ENCODE measurements at regions not wholly inside any gene's neighbourhood (a gene's known extent, or its start where the extent isn't known, plus 50 kb on each side); places are given as distances from the start of the nearest gene placed in this dataset.

GRCh38 chr2:220450846-220451245, 823.4 kb downstream of the SLC4A3 start:
- no peaks in the 10 kb centered on the region for H3K4me1 ChIP-seq (ENCODE audit: insufficient read depth, low read length, poor library complexity, severe bottlenecking)
- H3K9ac ChIP-seq (ENCODE audit: low read depth, low read length, poor library complexity, severe bottlenecking), result no peak overlapping the region
- no peaks in the 10 kb centered on the region for H3K79me2 ChIP-seq (ENCODE audit: insufficient read depth, low read length)

GRCh38 chr2:220451438-220451837, 824.0 kb downstream of the SLC4A3 start:
- no peaks in the 10 kb centered on the region for H3K9me2 ChIP-seq (replicated peaks; ENCODE audit: low read depth, low read length)

More at GRCh38 chr2:220450846-220451245, 823.4 kb downstream of the SLC4A3 start:
- Histone ChIP-seq H3F3A (ENCODE audit: low read depth) (no peaks in the 10 kb centered on the region), H3K9me2 (replicated peaks; ENCODE audit: low read depth, low read length) (no peaks in the 10 kb centered on the region), H3K36me3 (ENCODE audit: insufficient read depth, low read length) (no peaks in the 10 kb centered on the region), H2AFZ (ENCODE audit: low read length) (no peak overlapping the region), H3K4me2 (ENCODE audit: low read depth, low read length, poor library complexity, severe bottlenecking) (no peak overlapping the region), H3K27me3 (ENCODE audit: insufficient read depth, low read length, poor library complexity, severe bottlenecking) (no peaks in the 10 kb centered on the region), H4K20me1 (ENCODE audit: insufficient read depth, low read length, poor library complexity, severe bottlenecking) (no peaks in the 10 kb centered on the region), H3K9me3 (ENCODE audit: insufficient read depth, low read depth, low read length) (no peaks in the 10 kb centered on the region), H3K4me3 (ENCODE audit: low read length, poor library complexity, severe bottlenecking) (no peak overlapping the region)
- no peak for TF ChIP-seq EZH2phosphoT487 (IDR thresholded peaks at IDR 0.05; ENCODE audit: borderline replicate concordance)
- TF ChIP-seq CTCF (conservative IDR thresholded peaks at IDR 0.05; ENCODE audit: low read length), result no peak

DNA sequence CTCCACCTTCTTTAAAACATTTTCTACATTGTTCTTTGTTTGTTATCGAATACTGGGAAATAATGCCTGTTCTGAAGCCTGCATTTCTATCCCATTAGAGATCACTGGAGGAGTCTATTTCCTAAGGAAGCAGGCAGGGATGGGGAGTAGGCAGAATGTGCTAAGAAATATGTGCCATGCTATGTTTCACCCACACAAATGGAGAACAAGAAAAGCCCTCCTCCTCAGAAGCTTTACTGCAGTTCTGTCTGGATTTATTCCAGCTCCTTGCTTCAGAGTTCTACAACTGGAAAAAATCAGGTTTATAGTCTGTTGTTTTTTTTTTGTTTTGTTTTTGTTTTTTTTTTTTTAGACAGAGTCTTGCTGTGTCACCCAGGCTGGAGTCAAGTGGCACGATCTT, 825.1 kb downstream of the SLC4A3 start:
- no peaks in the 10 kb centered on the region for H3K9me2 ChIP-seq (replicated peaks; ENCODE audit: low read depth, low read length)
- H2AFZ ChIP-seq (ENCODE audit: low read length), result no peak overlapping the region
- no peaks in the 10 kb centered on the region for H4K20me1 ChIP-seq (ENCODE audit: insufficient read depth, low read length, poor library complexity, severe bottlenecking)

More at GRCh38 chr2:220451438-220451837, 824.0 kb downstream of the SLC4A3 start:
- Histone ChIP-seq H3K9me3 (ENCODE audit: insufficient read depth, low read depth, low read length) (no peaks in the 10 kb centered on the region), H3K79me2 (ENCODE audit: insufficient read depth, low read length) (no peaks in the 10 kb centered on the region), H3K27me3 (ENCODE audit: insufficient read depth, low read length, poor library complexity, severe bottlenecking) (no peaks in the 10 kb centered on the region), H3K4me2 (ENCODE audit: low read depth, low read length, poor library complexity, severe bottlenecking) (no peak overlapping the region), H3K4me1 (ENCODE audit: insufficient read depth, low read length, poor library complexity, severe bottlenecking) (no peaks in the 10 kb centered on the region), H3K36me3 (ENCODE audit: insufficient read depth, low read length) (no peaks in the 10 kb centered on the region), H3K4me3 (ENCODE audit: low read length, poor library complexity, severe bottlenecking) (no peak overlapping the region), H4K20me1 (ENCODE audit: insufficient read depth, low read length, poor library complexity, severe bottlenecking) (no peaks in the 10 kb centered on the region), H3K9ac (ENCODE audit: low read depth, low read length, poor library complexity, severe bottlenecking) (no peak overlapping the region), H2AFZ (ENCODE audit: low read length) (no peak overlapping the region), H3F3A (ENCODE audit: low read depth) (no peaks in the 10 kb centered on the region)
- TF ChIP-seq CTCF (conservative IDR thresholded peaks at IDR 0.05; ENCODE audit: low read length), result no peak
- no peak for TF ChIP-seq EZH2phosphoT487 (IDR thresholded peaks at IDR 0.05; ENCODE audit: borderline replicate concordance)

More for the DNA sequence above, 825.1 kb downstream of the SLC4A3 start:
- Histone ChIP-seq H3K4me3 (ENCODE audit: low read length, poor library complexity, severe bottlenecking) (no peak overlapping the region), H3K36me3 (ENCODE audit: insufficient read depth, low read length) (no peaks in the 10 kb centered on the region), H3K79me2 (ENCODE audit: insufficient read depth, low read length) (no peaks in the 10 kb centered on the region), H3K9ac (ENCODE audit: low read depth, low read length, poor library complexity, severe bottlenecking) (no peak overlapping the region), H3K27me3 (ENCODE audit: insufficient read depth, low read length, poor library complexity, severe bottlenecking) (no peaks in the 10 kb centered on the region), H3K9me3 (ENCODE audit: insufficient read depth, low read depth, low read length) (no peaks in the 10 kb centered on the region), H3K4me1 (ENCODE audit: insufficient read depth, low read length, poor library complexity, severe bottlenecking) (no peaks in the 10 kb centered on the region), H3F3A (ENCODE audit: low read depth) (no peaks in the 10 kb centered on the region), H3K4me2 (ENCODE audit: low read depth, low read length, poor library complexity, severe bottlenecking) (no peak overlapping the region)
- TF ChIP-seq CTCF (conservative IDR thresholded peaks at IDR 0.05; ENCODE audit: low read length) (no peak), EZH2phosphoT487 (IDR thresholded peaks at IDR 0.05; ENCODE audit: borderline replicate concordance) (no peak)

Measured in Loucy (cell line).